Gastroesophageal sphincter (tissue), 3 donors: ENCODE measurements at regions not wholly inside any gene's neighbourhood (a gene's known extent, or its start where the extent isn't known, plus 50 kb on each side); places are given as distances from the start of the nearest gene placed in this dataset.

ENCODE experiments used
- CTCF ChIP-seq, 4 experiments: fragments of 200-600 bp in 2 of 4; fragments of 450-650 bp in 2 of 4; sonication (generic) in 1 of 4; IDR thresholded peaks; one replicate each; pipeline ENCODE4 v1.5.1; 2017 to 2019; ENCODE audit warnings: antibody characterized with exemption in 4 of 4, mild to moderate bottlenecking in 2 of 4, moderate library complexity in 2 of 4
- EP300 ChIP-seq: sonication (generic); formaldehyde crosslinking; IDR thresholded peaks from one replicate; pipeline ENCODE4 v1.6.1; 2017; ENCODE audit warnings: antibody characterized with exemption, mild to moderate bottlenecking
- POLR2A ChIP-seq, 2 donors: fragments of 450-650 bp; IDR thresholded peaks; one replicate each; pipeline ENCODE4 v1.6.1; 2017; ENCODE audit warnings: antibody characterized with exemption in 2 of 2, mild to moderate bottlenecking in 2 of 2, moderate library complexity in 1 of 2
- POLR2AphosphoS5 ChIP-seq: sonication (generic); formaldehyde crosslinking; IDR thresholded peaks from one replicate; pipeline ENCODE4 v1.6.1; 2017; ENCODE audit warnings: antibody characterized with exemption

- TF ChIP-seq EP300 (no peak), POLR2A (IDR thresholded peaks at IDR 0.05) (no peak), CTCF (IDR thresholded peaks at IDR 0.05) (no peak), POLR2AphosphoS5 (no peak)
These were observed 361.4 kb downstream of the HLX start for GRCh38 chr1:221240690-221241089.
